GM18907 (cell line): ENCODE measurements at regions not wholly inside any gene's neighbourhood (a gene's known extent, or its start where the extent isn't known, plus 50 kb on each side); places are given as distances from the start of the nearest gene placed in this dataset.

Experiments used
- ATAC-seq: cut with Tn5 transposase; IDR thresholded peaks from one replicate; pipeline ENCODE4 v1.9.1; 2021; ENCODE audit warnings: mild to moderate bottlenecking, moderate library complexity; ENCODE audit not compliant: unreplicated experiment

GRCh38 chr9:28671000-28671399 is 1097.7 kb upstream of the C9orf72 start:
- ATAC-seq: no peak

GRCh38 chr9:28678097-28678496 is 1104.8 kb upstream of the C9orf72 start:
- ATAC-seq: no peak

- no peak for ATAC-seq
Measured at GRCh38 chr9:28688172-28688571, 1114.9 kb upstream of the C9orf72 start.

GRCh38 chr9:28692012-28692411 is 1118.7 kb upstream of the C9orf72 start:
- ATAC-seq: no peak

- ATAC-seq: no peak
Measured at GRCh38 chr9:28696960-28697359, 1123.7 kb upstream of the C9orf72 start.

GRCh38 chr9:28699632-28700031 is 1126.4 kb upstream of the C9orf72 start:
- no peak for ATAC-seq

- ATAC-seq: no peak
Measured at GRCh38 chr9:28707616-28708015, 1134.3 kb upstream of the C9orf72 start.

- ATAC-seq: no peak
Measured at GRCh38 chr9:28714188-28714587, 1140.9 kb upstream of the C9orf72 start.

- no peak for ATAC-seq
Measured at GRCh38 chr9:28718226-28718625, 1144.9 kb upstream of the C9orf72 start.

- ATAC-seq: no peak
Measured at GRCh38 chr9:28720746-28721145, 1147.5 kb upstream of the C9orf72 start.

- no peak for ATAC-seq
Measured at GRCh38 chr9:28730111-28730510, 1156.8 kb upstream of the C9orf72 start.

GRCh38 chr9:28735738-28736342 is 1162.6 kb upstream of the C9orf72 start:
- ATAC-seq: no peak

- no peak for ATAC-seq
Measured at GRCh38 chr9:28741459-28741858, 1168.2 kb upstream of the C9orf72 start.

GRCh38 chr9:28747351-28747985 is 1174.2 kb upstream of the C9orf72 start:
- ATAC-seq: no peak

GRCh38 chr9:28750136-28750535 is 1176.9 kb upstream of the C9orf72 start:
- no peak for ATAC-seq

- ATAC-seq: no peak
Measured at GRCh38 chr9:28758341-28758740, 1185.1 kb upstream of the C9orf72 start.

- no peak for ATAC-seq
Measured at GRCh38 chr9:28758971-28759370, 1185.7 kb upstream of the C9orf72 start.

GRCh38 chr9:28762167-28762566 is 1188.9 kb upstream of the C9orf72 start:
- no peak for ATAC-seq

- ATAC-seq: no peak
Measured at GRCh38 chr9:28764532-28764931, 1191.3 kb upstream of the C9orf72 start.

- no peak for ATAC-seq
Measured at GRCh38 chr9:28770226-28770625, 1196.9 kb upstream of the C9orf72 start.

- ATAC-seq: no peak
Measured at GRCh38 chr9:28770827-28771226, 1197.5 kb upstream of the C9orf72 start.

- no peak for ATAC-seq
Measured at GRCh38 chr9:28774433-28775235, 1201.4 kb upstream of the C9orf72 start.
